Right atrium auricular region (tissue), 2 donors: ENCODE measurements at regions not wholly inside any gene's neighbourhood (a gene's known extent, or its start where the extent isn't known, plus 50 kb on each side); places are given as distances from the start of the nearest gene placed in this dataset.
A peak's percentile ranks its signal among the peaks of the same experiment; 100 is the strongest.

Source experiments
- DNase-seq: peaks from one replicate; pipeline ENCODE4 v3.0.0-alpha.2; 2019; ENCODE audit warnings: low spot score
- H3K27ac ChIP-seq, 2 donors: fragments of 200-600 bp; sonication (generic); 1 replicate in 1 of 2; 2 replicates in 1 of 2; pipeline ENCODE4 v1.5.1; 2016 to 2019
- H3K27me3 ChIP-seq, 2 donors: fragments of 200-600 bp; sonication (generic); one replicate each; pipeline versions ENCODE4 v1.5.1 to v1.6.0; 2017 to 2019
- H3K36me3 ChIP-seq: fragments of 200-600 bp; sonication (generic); one replicate; pipeline ENCODE4 v1.5.1; 2016
- H3K4me1 ChIP-seq, 2 donors: fragments of 200-600 bp; sonication (generic); one replicate each; pipeline versions ENCODE4 v1.5.1 to v1.6.0; 2017 to 2019
- H3K4me3 ChIP-seq, 2 donors: fragments of 200-600 bp; sonication (generic); 1 replicate in 1 of 2; 2 replicates in 1 of 2; pipeline ENCODE4 v1.5.1; 2017 to 2019; ENCODE audit warnings: mild to moderate bottlenecking in 1 of 2, moderate library complexity in 1 of 2
- H3K9me3 ChIP-seq, 2 donors: fragments of 200-600 bp; sonication (generic); one replicate each; pipeline ENCODE4 v1.5.1; 2019
- TF ChIP-seq, protein P1 (sequence below), 2 donors: fragments of 200-600 bp; sonication (generic); IDR thresholded peaks; one replicate each; pipeline ENCODE4 v1.5.1; 2019; ENCODE audit warnings: antibody characterized with exemption in 2 of 2

GRCh38 chr4:153083447-153083947, 120.7 kb upstream of the TRIM2 start:
- TF ChIP-seq, protein P1, sequence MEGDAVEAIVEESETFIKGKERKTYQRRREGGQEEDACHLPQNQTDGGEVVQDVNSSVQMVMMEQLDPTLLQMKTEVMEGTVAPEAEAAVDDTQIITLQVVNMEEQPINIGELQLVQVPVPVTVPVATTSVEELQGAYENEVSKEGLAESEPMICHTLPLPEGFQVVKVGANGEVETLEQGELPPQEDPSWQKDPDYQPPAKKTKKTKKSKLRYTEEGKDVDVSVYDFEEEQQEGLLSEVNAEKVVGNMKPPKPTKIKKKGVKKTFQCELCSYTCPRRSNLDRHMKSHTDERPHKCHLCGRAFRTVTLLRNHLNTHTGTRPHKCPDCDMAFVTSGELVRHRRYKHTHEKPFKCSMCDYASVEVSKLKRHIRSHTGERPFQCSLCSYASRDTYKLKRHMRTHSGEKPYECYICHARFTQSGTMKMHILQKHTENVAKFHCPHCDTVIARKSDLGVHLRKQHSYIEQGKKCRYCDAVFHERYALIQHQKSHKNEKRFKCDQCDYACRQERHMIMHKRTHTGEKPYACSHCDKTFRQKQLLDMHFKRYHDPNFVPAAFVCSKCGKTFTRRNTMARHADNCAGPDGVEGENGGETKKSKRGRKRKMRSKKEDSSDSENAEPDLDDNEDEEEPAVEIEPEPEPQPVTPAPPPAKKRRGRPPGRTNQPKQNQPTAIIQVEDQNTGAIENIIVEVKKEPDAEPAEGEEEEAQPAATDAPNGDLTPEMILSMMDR (IDR thresholded peaks at IDR 0.05): peak; percentile 22 to 69
- Histone ChIP-seq H3K27me3 (no peaks in the 10 kb centered on the region), H3K4me3 (no peak overlapping the region), H3K9me3 (no peaks in the 10 kb centered on the region), H3K36me3 (no peaks in the 10 kb centered on the region), H3K4me1 (peaks cover 0 to 11% of the 10 kb centered on the region in 2 donors), H3K27ac (no peak overlapping the region)
- DNase-seq: peak; percentile 65

DNA sequence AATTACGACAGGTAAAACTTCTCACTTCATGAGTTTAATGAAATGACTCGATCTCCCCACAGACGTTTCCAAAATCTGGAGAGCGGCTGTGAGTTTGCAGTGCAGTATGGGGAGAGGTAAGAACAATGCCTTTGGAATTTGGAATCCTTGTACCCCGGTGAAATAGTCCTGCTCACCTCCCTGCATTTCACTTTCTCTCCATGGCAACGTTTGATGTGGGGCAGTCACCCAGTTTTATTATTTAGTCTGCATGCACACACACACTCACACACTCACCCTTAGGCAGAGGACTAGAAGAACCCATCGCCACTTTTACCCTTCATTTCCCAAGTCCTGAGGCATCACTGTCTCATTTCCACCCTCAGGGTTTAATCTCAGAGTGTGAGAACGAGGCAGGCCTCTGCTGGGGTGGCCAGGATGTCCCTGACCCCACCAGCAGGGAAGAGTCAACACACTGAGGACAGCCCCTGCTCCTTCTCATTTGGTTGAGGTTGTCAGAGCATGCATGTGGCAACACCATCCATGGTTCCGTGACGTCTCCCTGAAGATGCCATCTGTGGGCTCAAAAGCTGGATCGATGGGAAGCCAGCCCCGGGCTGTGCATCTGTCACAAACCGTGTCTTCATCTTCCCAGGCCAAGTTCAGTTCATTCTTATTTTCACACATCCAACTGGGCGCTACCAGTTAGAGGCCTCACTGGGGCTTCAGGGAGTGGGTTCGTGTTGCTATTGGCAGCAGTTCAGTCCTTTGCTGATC, 119.8 kb upstream of the TRIM2 start:
- TF ChIP-seq, protein P1 (IDR thresholded peaks at IDR 0.05): no peak
- no peaks in the 10 kb centered on the region for H3K36me3 ChIP-seq
- peaks cover 0 to 11% of the 10 kb centered on the region in 2 donors for H3K4me1 ChIP-seq
- no peaks in the 10 kb centered on the region for H3K27me3 ChIP-seq
- no peak for DNase-seq
- no peak overlapping the region for H3K4me3 ChIP-seq
- H3K27ac ChIP-seq: no peak overlapping the region
- H3K9me3 ChIP-seq: no peaks in the 10 kb centered on the region

GRCh38 chr4:153084980-153085630, 119.1 kb upstream of the TRIM2 start:
- Histone ChIP-seq H3K4me3 (no peak overlapping the region), H3K4me1 (peaks cover 0 to 11% of the 10 kb centered on the region in 2 donors), H3K27me3 (no peaks in the 10 kb centered on the region), H3K36me3 (no peaks in the 10 kb centered on the region), H3K27ac (no peak overlapping the region), H3K9me3 (no peaks in the 10 kb centered on the region)
- DNase-seq: peak; percentile 75
- TF ChIP-seq, protein P1 (IDR thresholded peaks at IDR 0.05): peak; percentile 96 to 98

DNA sequence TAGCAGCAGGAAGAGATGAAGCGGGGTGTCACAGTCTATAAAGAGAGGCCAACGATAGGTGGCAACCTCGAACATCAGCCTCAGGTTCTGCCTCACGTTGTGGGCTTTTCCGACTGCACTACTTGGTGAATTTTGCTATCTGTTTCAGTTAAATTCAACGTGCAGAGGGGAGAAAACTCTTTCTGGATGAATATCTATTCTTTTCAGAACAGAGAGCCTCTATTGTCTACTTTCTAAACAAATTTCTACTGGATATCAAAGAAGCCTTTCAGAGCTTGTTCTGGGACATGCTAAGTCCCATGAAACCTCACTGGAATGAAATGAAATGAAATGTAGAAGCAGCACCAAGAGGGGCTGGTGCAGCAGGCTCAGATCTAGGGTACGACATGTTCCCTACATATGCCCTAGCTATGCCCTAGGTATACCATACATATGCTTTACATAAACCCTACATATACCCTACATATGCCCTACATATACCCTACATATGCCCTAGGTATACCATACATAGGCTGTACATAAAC, 116.5 kb upstream of the TRIM2 start:
- H3K9me3 ChIP-seq: no peaks in the 10 kb centered on the region
- TF ChIP-seq, protein P1 (IDR thresholded peaks at IDR 0.05): no peak
- DNase-seq: no peak
- no peak overlapping the region for H3K4me3 ChIP-seq
- peaks cover 0 to 11% of the 10 kb centered on the region in 2 donors for H3K4me1 ChIP-seq
- no peak overlapping the region for H3K27ac ChIP-seq
- H3K27me3 ChIP-seq: no peaks in the 10 kb centered on the region
- no peaks in the 10 kb centered on the region for H3K36me3 ChIP-seq

DNA sequence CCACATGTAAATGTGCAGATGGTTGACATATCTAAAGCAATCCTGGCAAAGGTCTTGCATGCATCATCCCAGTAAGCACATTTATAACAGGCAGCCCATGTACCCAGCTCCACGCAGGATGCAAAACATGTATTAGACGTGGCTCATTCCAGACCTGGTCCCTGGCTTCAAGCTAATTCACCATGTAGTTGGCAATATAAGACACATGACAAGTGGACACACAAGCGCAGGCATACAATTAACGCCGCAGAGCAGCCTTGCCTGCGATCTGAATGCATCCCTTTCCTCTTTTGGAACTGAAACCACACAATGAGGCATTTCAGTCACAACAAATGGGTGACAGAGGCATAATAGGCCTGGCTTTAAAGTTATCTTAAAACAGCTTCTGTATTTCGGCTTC, 114.5 kb upstream of the TRIM2 start:
- TF ChIP-seq, protein P1 (IDR thresholded peaks at IDR 0.05): no peak
- H3K27me3 ChIP-seq: no peaks in the 10 kb centered on the region
- no peak overlapping the region for H3K27ac ChIP-seq
- no peaks in the 10 kb centered on the region for H3K36me3 ChIP-seq
- no peak for DNase-seq
- H3K4me1 ChIP-seq: peaks cover 0 to 7% of the 10 kb centered on the region in 2 donors
- no peak overlapping the region for H3K4me3 ChIP-seq
- no peaks in the 10 kb centered on the region for H3K9me3 ChIP-seq
